Spleen (tissue), 7 donors: ENCODE measurements at regions not wholly inside any gene's neighbourhood (a gene's known extent, or its start where the extent isn't known, plus 50 kb on each side); places are given as distances from the start of the nearest gene placed in this dataset.

Experiments
- CTCF ChIP-seq, 11 experiments: fragments of 200-600 bp in 7 of 11; fragments of 450-650 bp in 4 of 11; sonication (generic) in 4 of 11; IDR thresholded peaks in 8 of 11; conservative IDR thresholded peaks in 3 of 11; 1 replicate in 7 of 11; 2 replicates in 4 of 11; pipeline versions ENCODE4 v1.4.0 to v1.8.0; 2016 to 2021; ENCODE audit warnings: antibody characterized with exemption in 11 of 11, inconsistent platforms in 4 of 11, mild to moderate bottlenecking in 1 of 11
- POLR2A ChIP-seq, 3 donors: fragments of 450-650 bp; IDR thresholded peaks; one replicate each; pipeline ENCODE4 v1.5.1; 2017; ENCODE audit warnings: antibody characterized with exemption in 3 of 3, mild to moderate bottlenecking in 1 of 3
- POLR2AphosphoS5 ChIP-seq, 3 donors: sonication (generic); formaldehyde crosslinking; IDR thresholded peaks; one replicate each; pipeline ENCODE4 v1.5.1; 2017; ENCODE audit warnings: antibody characterized with exemption in 3 of 3
- donor health status: DM: no; HTN: no; CAD: no; lungs with moderate emphysema.
- donor health status: DM: no; HTN: no; CAD: no.
- donor health status: DM: no; HTN: no; CAD: no.

GRCh38 chr7:110104243-110104642 is 986.7 kb upstream of the LRRN3 start:
- TF ChIP-seq CTCF (IDR thresholded peaks at IDR 0.05 in 8 of 11, conservative IDR thresholded peaks at IDR 0.05 in 3 of 11) (no peak), POLR2A (IDR thresholded peaks at IDR 0.05) (no peak), POLR2AphosphoS5 (IDR thresholded peaks at IDR 0.05) (no peak)
